ENCODE measurements at regions not wholly inside any gene's neighbourhood (a gene's known extent, or its start where the extent isn't known, plus 50 kb on each side); places are given as distances from the start of the nearest gene placed in this dataset.

DNA sequence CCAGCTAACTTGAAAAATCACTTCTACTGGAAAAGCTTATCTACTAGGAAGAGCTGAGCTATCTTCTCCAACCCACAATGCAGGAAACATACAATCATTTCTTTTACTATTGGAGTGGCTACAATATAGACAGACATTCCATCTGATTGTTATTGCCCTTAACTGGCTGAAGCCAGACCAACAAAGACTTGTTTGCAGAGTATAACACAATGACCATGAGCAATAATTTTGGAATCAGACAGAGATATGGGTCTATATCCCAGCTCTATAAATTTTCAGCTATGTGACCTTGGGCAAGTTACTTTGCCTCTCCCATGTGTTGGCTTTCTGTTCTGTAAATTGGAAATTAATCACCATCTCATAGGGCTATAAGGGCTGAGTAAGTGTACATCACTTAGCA, 244.7 kb upstream of the SLC30A5 start:
- ChIA-PET POLR2A (no interaction called here), CTCF (no interaction called here), RAD21 (ENCODE audit: low non-redundant PET in 1 of 2, low total read pairs in 2 of 2, uncharacterized antibody in 2 of 2, unreplicated experiment in 2 of 2) (no interaction called here)
- Histone ChIP-seq H3K9me3 (ENCODE audit: control insufficient read depth in 1 of 2, insufficient read depth in 1 of 2, low read depth in 1 of 2, low read length in 2 of 2) (no peaks in the 10 kb centered on the region), H3K27ac (ENCODE audit: low read depth, low read length) (no peak overlapping the region), H3K9ac (ENCODE audit: low read length) (no peak overlapping the region), H3K4me3 (replicated peaks in 1 of 2; ENCODE audit: low read depth in 1 of 2, low read length in 2 of 2) (no peak overlapping the region), H2AFZ (ENCODE audit: low read depth, low read length, poor library complexity, severe bottlenecking) (no peak overlapping the region), H3K36me3 (ENCODE audit: control insufficient read depth in 1 of 2, insufficient read depth in 2 of 2, low read length in 2 of 2) (no peaks in the 10 kb centered on the region), H3K4me1 (ENCODE audit: control insufficient read depth in 1 of 2, insufficient read depth in 2 of 2, low read length in 2 of 2) (no peaks in the 10 kb centered on the region), H3K9me2 (ENCODE audit: insufficient read depth) (no peaks in the 10 kb centered on the region), H4K20me1 (ENCODE audit: insufficient read depth) (no peaks in the 10 kb centered on the region), H3K4me2 (ENCODE audit: low read length) (no peak overlapping the region), H3K27me3 (ENCODE audit: insufficient read depth, low read length) (no peaks in the 10 kb centered on the region), H3K79me2 (ENCODE audit: insufficient read depth, low read length) (no peaks in the 10 kb centered on the region)
- DNase-seq (ENCODE audit: low read depth, low spot score): no peak
- no TSS peak for BruUV-seq (replicated peaks)
- intact Hi-C loops (cut with micrococcal nuclease): no loop called here
- TF ChIP-seq CEBPB (IDR thresholded peaks at IDR 0.05; ENCODE audit: low read depth) (no peak), POLR2A (IDR thresholded peaks at IDR 0.05; ENCODE audit: borderline replicate concordance, extremely low read depth, insufficient read depth, insufficient read length) (no peak), TCF7L2 (IDR thresholded peaks at IDR 0.05; ENCODE audit: borderline replicate concordance, extremely low read depth, insufficient read depth, insufficient read length) (no peak), EZH2 (IDR thresholded peaks at IDR 0.05) (no peak), YY1 (IDR thresholded peaks at IDR 0.05; ENCODE audit: extremely low read depth, insufficient replicate concordance, low read depth, low read length) (no peak), ZFX (IDR thresholded peaks at IDR 0.05) (no peak), SP1 (IDR thresholded peaks at IDR 0.05; ENCODE audit: low read depth) (no peak), EZH2phosphoT487 (IDR thresholded peaks at IDR 0.05; ENCODE audit: borderline replicate concordance) (no peak)
- TF ChIP-seq, protein P1, sequence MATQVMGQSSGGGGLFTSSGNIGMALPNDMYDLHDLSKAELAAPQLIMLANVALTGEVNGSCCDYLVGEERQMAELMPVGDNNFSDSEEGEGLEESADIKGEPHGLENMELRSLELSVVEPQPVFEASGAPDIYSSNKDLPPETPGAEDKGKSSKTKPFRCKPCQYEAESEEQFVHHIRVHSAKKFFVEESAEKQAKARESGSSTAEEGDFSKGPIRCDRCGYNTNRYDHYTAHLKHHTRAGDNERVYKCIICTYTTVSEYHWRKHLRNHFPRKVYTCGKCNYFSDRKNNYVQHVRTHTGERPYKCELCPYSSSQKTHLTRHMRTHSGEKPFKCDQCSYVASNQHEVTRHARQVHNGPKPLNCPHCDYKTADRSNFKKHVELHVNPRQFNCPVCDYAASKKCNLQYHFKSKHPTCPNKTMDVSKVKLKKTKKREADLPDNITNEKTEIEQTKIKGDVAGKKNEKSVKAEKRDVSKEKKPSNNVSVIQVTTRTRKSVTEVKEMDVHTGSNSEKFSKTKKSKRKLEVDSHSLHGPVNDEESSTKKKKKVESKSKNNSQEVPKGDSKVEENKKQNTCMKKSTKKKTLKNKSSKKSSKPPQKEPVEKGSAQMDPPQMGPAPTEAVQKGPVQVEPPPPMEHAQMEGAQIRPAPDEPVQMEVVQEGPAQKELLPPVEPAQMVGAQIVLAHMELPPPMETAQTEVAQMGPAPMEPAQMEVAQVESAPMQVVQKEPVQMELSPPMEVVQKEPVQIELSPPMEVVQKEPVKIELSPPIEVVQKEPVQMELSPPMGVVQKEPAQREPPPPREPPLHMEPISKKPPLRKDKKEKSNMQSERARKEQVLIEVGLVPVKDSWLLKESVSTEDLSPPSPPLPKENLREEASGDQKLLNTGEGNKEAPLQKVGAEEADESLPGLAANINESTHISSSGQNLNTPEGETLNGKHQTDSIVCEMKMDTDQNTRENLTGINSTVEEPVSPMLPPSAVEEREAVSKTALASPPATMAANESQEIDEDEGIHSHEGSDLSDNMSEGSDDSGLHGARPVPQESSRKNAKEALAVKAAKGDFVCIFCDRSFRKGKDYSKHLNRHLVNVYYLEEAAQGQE (IDR thresholded peaks at IDR 0.05; ENCODE audit: low read depth): no peak
- TF ChIP-seq, protein P2, sequence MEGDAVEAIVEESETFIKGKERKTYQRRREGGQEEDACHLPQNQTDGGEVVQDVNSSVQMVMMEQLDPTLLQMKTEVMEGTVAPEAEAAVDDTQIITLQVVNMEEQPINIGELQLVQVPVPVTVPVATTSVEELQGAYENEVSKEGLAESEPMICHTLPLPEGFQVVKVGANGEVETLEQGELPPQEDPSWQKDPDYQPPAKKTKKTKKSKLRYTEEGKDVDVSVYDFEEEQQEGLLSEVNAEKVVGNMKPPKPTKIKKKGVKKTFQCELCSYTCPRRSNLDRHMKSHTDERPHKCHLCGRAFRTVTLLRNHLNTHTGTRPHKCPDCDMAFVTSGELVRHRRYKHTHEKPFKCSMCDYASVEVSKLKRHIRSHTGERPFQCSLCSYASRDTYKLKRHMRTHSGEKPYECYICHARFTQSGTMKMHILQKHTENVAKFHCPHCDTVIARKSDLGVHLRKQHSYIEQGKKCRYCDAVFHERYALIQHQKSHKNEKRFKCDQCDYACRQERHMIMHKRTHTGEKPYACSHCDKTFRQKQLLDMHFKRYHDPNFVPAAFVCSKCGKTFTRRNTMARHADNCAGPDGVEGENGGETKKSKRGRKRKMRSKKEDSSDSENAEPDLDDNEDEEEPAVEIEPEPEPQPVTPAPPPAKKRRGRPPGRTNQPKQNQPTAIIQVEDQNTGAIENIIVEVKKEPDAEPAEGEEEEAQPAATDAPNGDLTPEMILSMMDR (IDR thresholded peaks at IDR 0.05 in 2 of 3, conservative IDR thresholded peaks at IDR 0.05 in 1 of 3; ENCODE audit: borderline replicate concordance in 1 of 3, insufficient read depth in 1 of 3, low read depth in 2 of 3, low read length in 2 of 3): no peak
- TF ChIP-seq, protein P3, sequence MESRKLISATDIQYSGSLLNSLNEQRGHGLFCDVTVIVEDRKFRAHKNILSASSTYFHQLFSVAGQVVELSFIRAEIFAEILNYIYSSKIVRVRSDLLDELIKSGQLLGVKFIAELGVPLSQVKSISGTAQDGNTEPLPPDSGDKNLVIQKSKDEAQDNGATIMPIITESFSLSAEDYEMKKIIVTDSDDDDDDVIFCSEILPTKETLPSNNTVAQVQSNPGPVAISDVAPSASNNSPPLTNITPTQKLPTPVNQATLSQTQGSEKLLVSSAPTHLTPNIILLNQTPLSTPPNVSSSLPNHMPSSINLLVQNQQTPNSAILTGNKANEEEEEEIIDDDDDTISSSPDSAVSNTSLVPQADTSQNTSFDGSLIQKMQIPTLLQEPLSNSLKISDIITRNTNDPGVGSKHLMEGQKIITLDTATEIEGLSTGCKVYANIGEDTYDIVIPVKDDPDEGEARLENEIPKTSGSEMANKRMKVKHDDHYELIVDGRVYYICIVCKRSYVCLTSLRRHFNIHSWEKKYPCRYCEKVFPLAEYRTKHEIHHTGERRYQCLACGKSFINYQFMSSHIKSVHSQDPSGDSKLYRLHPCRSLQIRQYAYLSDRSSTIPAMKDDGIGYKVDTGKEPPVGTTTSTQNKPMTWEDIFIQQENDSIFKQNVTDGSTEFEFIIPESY (IDR thresholded peaks at IDR 0.05; ENCODE audit: extremely low read depth, insufficient replicate concordance, low read length): no peak
- TF ChIP-seq, protein P4, sequence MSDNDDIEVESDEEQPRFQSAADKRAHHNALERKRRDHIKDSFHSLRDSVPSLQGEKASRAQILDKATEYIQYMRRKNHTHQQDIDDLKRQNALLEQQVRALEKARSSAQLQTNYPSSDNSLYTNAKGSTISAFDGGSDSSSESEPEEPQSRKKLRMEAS (IDR thresholded peaks at IDR 0.05): no peak
- TF ChIP-seq, protein P5, sequence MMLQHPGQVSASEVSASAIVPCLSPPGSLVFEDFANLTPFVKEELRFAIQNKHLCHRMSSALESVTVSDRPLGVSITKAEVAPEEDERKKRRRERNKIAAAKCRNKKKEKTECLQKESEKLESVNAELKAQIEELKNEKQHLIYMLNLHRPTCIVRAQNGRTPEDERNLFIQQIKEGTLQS (IDR thresholded peaks at IDR 0.05): no peak
- ATAC-seq: no peak

All from HCT116 (cell line).